ENCODE measurements at regions not wholly inside any gene's neighbourhood (a gene's known extent, or its start where the extent isn't known, plus 50 kb on each side); places are given as distances from the start of the nearest gene placed in this dataset.

- H2BK15ac ChIP-seq (ENCODE audit: low read depth, low read length): no peak overlapping the region
- in situ Hi-C loops (cut with MboI; ENCODE audit: low sequenced_read_pairs): no loop called here
- no peak overlapping the region for H3K14ac ChIP-seq (replicated peaks; ENCODE audit: low read depth, low read length)
- H4K20me1 ChIP-seq (ENCODE audit: insufficient read depth, low read length): no peaks in the 10 kb centered on the region
- no peak overlapping the region for H3K18ac ChIP-seq (ENCODE audit: low read depth, low read length)
- BruUV-seq (replicated peaks): no TSS peak
- H3K9me3 ChIP-seq (ENCODE audit: control insufficient read depth, insufficient read depth, low read length): no peaks in the 10 kb centered on the region
- H2BK5ac ChIP-seq (ENCODE audit: low read depth, low read length, poor library complexity, severe bottlenecking): no peak overlapping the region
- H2BK120ac ChIP-seq (ENCODE audit: low read depth, low read length): no peak overlapping the region; the same call in 1 of the 2 replicates
- dilution Hi-C loops (cut with HindIII; ENCODE audit: low sequenced_read_pairs, unreplicated experiment): no loop called here
- H3K27me3 ChIP-seq (ENCODE audit: control insufficient read depth, insufficient read depth, low read length): peaks cover 7% of the 10 kb centered on the region
- H3K4me1 ChIP-seq (ENCODE audit: control insufficient read depth, insufficient read depth, low read length): peaks cover 5% of the 10 kb centered on the region
- no peak overlapping the region for H3K4ac ChIP-seq (ENCODE audit: low read depth, low read length)
- peak; percentile 55 for ATAC-seq (ENCODE audit: low read depth)
- WGBS, 2 experiments (ENCODE audit: extremely low coverage in 2 of 2, insufficient read length in 1 of 2): no CpG with 5 or more reads among the region's 4 CpGs
- no peaks in the 10 kb centered on the region for H3K36me3 ChIP-seq (ENCODE audit: control insufficient read depth, insufficient read depth, low read length)
- no peak overlapping the region for H3K23ac ChIP-seq (ENCODE audit: low read depth, low read length)
- TF ChIP-seq NFE2L2 (IDR thresholded peaks at IDR 0.05; ENCODE audit: low read depth, low read length) (no peak), BHLHE40 (IDR thresholded peaks at IDR 0.05; ENCODE audit: low read depth, low read length) (no peak)
- DNase-seq: peak; percentile 15
- H3K4me3 ChIP-seq (ENCODE audit: insufficient read depth, low read depth, low read length): no peak overlapping the region
- ChIA-PET CTCF (interaction anchor here (1.0 kb wide), 1 partner anchor 192 kb away, joined by 4 read pairs; no protein-coding TSS in a partner anchor), POLR2A (ENCODE audit: unreplicated experiment) (no interaction called here)
- 0 out of 2 replicates have a peak, but pooled peaks cover 6% of the 10 kb centered on the region for H3K9me1 ChIP-seq (ENCODE audit: insufficient read depth, low read length)
- intact Hi-C loops (cut with micrococcal nuclease): loop anchor here (10.0 kb wide), 1 partner anchor 84 kb away; no protein-coding TSS in a partner anchor
- H3K4me2 ChIP-seq (ENCODE audit: low read depth, low read length): no peak overlapping the region; the same call in 1 of the 2 replicates
- no peak overlapping the region for H4K5ac ChIP-seq (ENCODE audit: low read depth, low read length)
- no peaks in the 10 kb centered on the region for H3K79me1 ChIP-seq (ENCODE audit: low read depth in 1 of 2, low read length in 2 of 2)
- H3K27ac ChIP-seq (ENCODE audit: insufficient read depth, low read length): no peak overlapping the region
- H2AK5ac ChIP-seq (ENCODE audit: low read depth, low read length): no peak overlapping the region
- H4K8ac ChIP-seq (ENCODE audit: low read depth in 2 of 2, low read length in 2 of 2): 0 out of 4 replicates have a peak overlapping the region, but pooled peaks of 1 of the 2 experiments have one; percentile 16
- H3K9ac ChIP-seq (ENCODE audit: low read depth, low read length): no peak overlapping the region
- no peak overlapping the region for H2AFZ ChIP-seq (replicated peaks; ENCODE audit: low read length, poor library complexity)
- no peak overlapping the region for H3K56ac ChIP-seq (ENCODE audit: extremely low read depth, insufficient read depth, low read length)
- H2AK9ac ChIP-seq (replicated peaks; ENCODE audit: low read depth, low read length, poor library complexity): no peak overlapping the region
- no peak overlapping the region for H4K91ac ChIP-seq (ENCODE audit: insufficient read depth, low read depth, low read length)
- H2BK20ac ChIP-seq (ENCODE audit: low read depth, low read length): no peak overlapping the region; the same call in 1 of the 2 replicates
Measured at GRCh38 chr17:34168989-34169388, 86.1 kb upstream of the CCL2 start.

All from IMR-90 (cell line).